AG09319 (cell line): ENCODE measurements at regions not wholly inside any gene's neighbourhood (a gene's known extent, or its start where the extent isn't known, plus 50 kb on each side); places are given as distances from the start of the nearest gene placed in this dataset.
"Not testable (repeated sequence)": the region's sequence is repeated elsewhere in the genome, so short reads cannot be mapped to it uniquely, and the experiment has no call there.

Experiments used
- DNase-seq: peaks from one replicate; pipeline ENCODE4 v3.0.0-alpha.2; 2010; ENCODE audit warnings: low read depth; ENCODE audit errors: extremely low read depth
- TF ChIP-seq, protein P1 (sequence below): IDR thresholded peaks from 2 replicates; pipeline ENCODE4 v1.5.1; 2011; ENCODE audit warnings: low read depth, mild to moderate bottlenecking, inconsistent platforms, low read length, moderate library complexity

DNA sequence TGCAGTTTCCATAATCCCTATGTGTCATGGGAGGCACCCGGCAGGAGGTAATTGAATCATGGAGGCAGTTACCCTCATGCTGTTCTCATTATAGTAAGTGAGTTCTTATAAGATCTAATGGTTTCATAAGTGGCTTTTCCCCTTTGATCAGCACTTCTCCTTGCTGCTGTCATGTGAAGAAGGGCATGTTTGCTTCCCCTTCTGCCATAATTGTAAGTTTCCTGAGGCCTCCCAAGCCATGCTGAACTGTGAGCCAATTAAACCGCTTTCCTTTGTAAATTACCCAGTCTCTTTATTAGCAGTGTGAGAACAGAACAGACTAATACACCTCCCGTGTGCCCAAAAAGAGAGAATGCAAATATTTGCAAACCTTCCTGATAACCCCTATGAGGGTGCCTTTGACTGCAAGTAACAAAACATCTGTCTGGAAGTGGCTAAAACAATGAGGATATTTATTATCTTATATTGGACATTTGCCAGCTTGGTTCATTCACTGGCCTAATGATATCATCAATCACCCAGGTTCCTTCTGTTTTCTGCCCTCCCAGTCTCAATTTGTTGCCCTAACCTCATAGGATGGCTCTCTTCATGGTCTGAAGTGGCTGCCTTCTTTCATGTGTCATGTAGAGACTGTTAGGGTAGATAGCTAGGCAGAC, 68.7 kb downstream of the BHLHE40 start:
- TF ChIP-seq, protein P1, sequence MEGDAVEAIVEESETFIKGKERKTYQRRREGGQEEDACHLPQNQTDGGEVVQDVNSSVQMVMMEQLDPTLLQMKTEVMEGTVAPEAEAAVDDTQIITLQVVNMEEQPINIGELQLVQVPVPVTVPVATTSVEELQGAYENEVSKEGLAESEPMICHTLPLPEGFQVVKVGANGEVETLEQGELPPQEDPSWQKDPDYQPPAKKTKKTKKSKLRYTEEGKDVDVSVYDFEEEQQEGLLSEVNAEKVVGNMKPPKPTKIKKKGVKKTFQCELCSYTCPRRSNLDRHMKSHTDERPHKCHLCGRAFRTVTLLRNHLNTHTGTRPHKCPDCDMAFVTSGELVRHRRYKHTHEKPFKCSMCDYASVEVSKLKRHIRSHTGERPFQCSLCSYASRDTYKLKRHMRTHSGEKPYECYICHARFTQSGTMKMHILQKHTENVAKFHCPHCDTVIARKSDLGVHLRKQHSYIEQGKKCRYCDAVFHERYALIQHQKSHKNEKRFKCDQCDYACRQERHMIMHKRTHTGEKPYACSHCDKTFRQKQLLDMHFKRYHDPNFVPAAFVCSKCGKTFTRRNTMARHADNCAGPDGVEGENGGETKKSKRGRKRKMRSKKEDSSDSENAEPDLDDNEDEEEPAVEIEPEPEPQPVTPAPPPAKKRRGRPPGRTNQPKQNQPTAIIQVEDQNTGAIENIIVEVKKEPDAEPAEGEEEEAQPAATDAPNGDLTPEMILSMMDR, result no peak
- no peak for DNase-seq

DNA sequence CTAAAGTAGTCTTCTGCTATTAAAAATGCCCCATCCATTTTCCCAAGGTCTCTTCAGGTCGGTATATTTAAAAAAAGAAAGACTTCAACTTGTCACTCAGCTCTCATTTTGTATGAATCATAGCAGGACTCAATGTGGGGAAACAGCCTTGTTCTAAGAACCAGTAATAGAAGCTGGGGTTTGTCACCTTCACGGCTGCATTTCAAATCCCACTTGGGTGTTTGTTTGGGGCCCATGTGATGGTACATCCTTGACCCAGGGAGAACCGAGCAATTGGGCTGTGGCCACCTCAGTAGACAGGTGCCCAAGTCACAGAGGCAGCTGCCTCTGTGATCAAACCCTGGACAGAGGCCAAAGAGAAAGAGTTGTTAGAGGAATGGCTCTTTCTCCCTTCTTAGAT, 70.3 kb upstream of the ARL8B start:
- TF ChIP-seq, protein P1, result no peak

DNA sequence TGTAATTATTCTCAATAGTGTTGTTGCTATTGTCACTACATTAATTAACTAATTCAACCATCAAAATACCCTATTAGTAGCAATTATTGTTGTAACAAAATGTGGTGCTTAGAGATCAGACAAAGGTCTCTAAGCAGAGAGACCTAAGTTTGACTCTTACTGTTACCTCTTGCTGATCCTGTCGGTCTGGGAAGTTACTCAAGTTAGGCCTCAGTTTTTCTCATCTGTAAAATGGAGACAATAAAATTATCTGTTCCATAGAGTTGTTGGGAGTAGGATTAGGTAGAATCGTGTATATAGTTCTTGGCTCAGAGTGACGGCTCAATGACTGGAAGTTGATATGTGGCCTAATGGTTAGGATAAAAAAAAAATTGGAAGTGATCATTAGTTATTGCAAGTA, 69.8 kb upstream of the ARL8B start:
- DNase-seq, result no peak
- TF ChIP-seq, protein P1, result no peak

More for the DNA sequence above, 70.3 kb upstream of the ARL8B start:
- DNase-seq, result no peak

GRCh38 chr3:5053021-5053831, 68.9 kb upstream of the ARL8B start:
- TF ChIP-seq, protein P1, result no peak
- DNase-seq, result no peak

DNA sequence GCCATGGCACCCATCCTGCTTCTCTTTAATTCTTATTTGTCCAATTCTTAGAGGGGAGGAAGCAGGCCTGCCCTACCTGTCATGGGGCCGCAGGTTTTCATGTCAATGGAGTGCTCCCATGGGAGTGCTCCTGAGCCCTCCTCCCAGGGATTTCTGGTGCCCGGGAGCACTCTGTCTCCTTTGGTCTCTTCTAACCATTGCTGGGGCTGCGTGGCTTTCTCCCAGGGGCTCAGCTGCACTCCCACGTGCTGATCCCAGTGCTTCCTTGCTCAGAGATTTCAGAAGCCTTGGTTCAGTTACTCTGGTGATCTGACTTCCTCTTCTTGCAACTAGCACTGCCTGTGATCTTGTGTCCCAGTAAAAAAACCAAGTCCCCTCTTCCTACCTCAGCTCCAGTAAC, 68.0 kb upstream of the ARL8B start:
- TF ChIP-seq, protein P1, result no peak
- no peak for DNase-seq

GRCh38 chr3:5054579-5054978, 67.5 kb upstream of the ARL8B start:
- not testable (repeated sequence) for DNase-seq

- DNase-seq, result no peak
- TF ChIP-seq, protein P1, result no peak
These were observed 66.6 kb upstream of the ARL8B start for GRCh38 chr3:5055357-5056110.
